Right ventricle myocardium superior (tissue), 1 donor: ENCODE measurements at regions not wholly inside any gene's neighbourhood (a gene's known extent, or its start where the extent isn't known, plus 50 kb on each side); places are given as distances from the start of the nearest gene placed in this dataset.
"Not testable (repeated sequence)": the region's sequence is repeated elsewhere in the genome, so short reads cannot be mapped to it uniquely, and the experiment has no call there.

Experiments used
- ATAC-seq: fragments of 200-7000 bp; cut with Tn5 transposase; one replicate; pipeline ENCODE4 v1.9.1; 2020; ENCODE audit warnings: mild to moderate bottlenecking; ENCODE audit not compliant: poor library complexity
- DNase-seq: peaks from one replicate; pipeline ENCODE4 v3.0.0-alpha.2; 2020
- intact Hi-C: fragments of 100-400 bp; cut with DNase I; formaldehyde crosslinking; loops from one replicate; pipeline ENCODE4 v1.11.2; 2022
- donor health status: DM: no; HTN: yes; CAD: no; lungs with severe emphysema.

DNA sequence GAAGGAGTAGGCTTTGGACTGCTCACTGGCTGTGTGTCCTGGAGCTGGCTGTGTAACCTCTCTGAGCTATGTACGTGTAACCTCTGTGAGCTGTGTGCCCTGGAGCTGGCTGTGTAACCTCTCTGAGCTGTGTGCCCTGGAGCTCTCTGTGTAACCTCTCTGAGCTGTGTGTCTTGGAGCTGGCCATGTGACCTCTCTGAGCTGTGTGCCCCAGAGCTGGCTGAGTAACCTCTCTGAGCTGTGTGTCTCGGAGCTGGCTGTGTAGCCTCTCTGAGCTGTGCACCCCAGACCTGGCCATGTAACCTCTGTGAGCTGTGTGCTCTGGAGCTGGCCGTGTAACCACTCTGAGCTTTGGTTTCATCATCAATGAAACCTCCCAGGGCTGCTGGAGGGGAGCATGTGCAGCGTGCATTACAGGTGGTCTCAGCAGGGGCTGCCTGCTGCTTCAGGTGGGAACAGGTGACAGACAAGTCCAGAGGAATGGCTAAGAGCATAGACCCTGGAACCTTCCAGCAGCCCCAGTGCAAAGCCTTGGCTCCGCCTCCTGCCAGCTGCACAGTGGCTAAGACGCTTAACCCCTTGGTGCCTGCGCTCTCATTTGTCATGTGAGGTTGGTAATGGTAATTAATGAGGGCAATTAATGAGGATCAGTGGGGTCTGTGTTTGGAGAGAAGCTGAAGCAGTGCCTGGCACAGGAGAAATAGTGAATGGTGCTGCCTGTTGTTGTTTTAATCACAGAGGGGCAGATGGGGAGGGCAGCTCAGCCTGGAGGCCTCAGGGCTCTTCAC lies 86.7 kb downstream of the KATNIP start:
- intact Hi-C loops, result loop anchor here (10.0 kb wide), 1 partner anchor 228 kb away; no protein-coding TSS in a partner anchor

GRCh38 chr16:27638833-27639560 lies 89.1 kb downstream of the KATNIP start:
- DNase-seq (no peak), ATAC-seq (no peak)
- intact Hi-C loops, result loop anchor here (10.0 kb wide), 1 partner anchor 226 kb away; no protein-coding TSS in a partner anchor

More for the DNA sequence above, 86.7 kb downstream of the KATNIP start:
- no peak for DNase-seq
- ATAC-seq, result no peak

DNA sequence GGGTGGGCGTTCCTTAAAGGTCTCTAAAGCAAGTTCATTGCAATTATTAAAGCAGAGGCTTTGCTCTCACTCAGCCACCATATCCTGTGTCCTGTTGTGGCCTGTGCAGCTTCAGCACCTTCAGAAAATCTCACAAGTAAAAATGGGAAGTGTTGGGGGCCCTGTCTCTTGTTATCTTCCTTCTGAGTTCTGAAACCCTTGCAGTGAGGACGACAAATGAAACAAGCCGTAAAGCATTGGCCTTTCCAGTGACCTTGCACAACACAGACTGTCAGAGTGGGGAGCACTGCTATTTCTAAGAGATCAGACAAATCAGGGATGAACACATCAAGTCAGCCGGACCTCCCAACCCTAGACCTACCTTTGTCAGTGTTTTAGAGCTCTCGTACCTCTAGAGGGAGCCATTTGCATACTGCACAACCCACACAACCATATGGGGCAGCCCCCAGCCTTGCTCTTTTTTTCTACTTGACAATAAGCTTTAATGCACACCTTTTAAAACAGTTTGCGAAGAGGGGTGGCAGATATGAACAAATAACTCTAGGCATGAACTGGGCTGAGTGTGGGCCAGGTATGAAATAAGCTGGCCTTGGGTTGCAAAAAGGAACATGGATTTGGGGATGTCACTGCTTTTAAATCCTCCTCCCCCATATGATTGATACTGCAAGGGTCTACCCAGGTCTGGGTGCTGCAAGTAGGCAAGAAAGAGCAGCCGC lies 89.8 kb downstream of the KATNIP start:
- intact Hi-C loops, result loop anchor here (10.0 kb wide), 2 partner anchors 225 to 425 kb away; partner anchors contain the start of gene GSG1L
- ATAC-seq (peak; percentile 88), DNase-seq (no peak)

DNA sequence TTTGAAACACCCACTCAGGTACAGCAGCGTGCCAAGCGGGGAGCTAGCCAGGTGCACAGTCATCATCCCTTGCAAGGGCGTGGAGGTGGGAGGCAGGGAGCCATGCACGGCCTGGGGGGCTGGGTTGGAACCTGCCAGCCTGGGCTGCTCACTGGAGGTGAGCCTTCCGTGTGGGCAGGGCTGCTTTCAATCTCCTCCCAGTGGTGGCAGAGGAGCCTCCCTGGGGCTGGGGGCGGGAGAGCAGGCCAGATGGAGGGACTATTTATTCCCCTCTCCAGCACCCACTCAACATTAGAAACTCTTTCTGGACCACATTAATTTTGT lies 90.3 kb downstream of the KATNIP start:
- DNase-seq (no peak), ATAC-seq (no peak)
- intact Hi-C loops, result loop anchor here (10.0 kb wide), 1 partner anchor 425 kb away; the partner anchor contains the start of gene GSG1L

DNA sequence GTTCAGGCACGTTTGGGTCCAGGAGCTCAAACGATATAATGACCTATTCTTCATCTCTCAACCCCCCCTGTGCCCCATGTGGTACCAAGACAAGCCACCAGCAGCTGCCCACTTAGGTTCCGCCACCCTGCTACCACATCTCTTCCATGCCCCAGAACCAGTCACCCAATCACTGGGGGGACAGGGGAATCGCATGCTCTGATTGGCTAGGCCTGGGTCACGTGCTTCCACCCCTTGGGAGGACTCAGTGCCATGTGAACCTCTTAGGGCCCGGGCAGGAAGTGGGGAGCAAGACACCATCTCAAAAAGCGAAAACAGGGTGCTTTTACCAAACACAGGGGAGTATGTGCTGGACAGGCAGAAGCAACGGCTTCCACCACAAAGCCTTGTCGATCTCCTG lies 91.3 kb downstream of the KATNIP start:
- DNase-seq (no peak), ATAC-seq (no peak)
- intact Hi-C loops, result loop anchor here (10.0 kb wide), 1 partner anchor 424 kb away; the partner anchor contains the start of gene GSG1L

- not testable (repeated sequence) for ATAC-seq
These were observed 91.9 kb downstream of the KATNIP start for GRCh38 chr16:27641734-27642415.

DNA sequence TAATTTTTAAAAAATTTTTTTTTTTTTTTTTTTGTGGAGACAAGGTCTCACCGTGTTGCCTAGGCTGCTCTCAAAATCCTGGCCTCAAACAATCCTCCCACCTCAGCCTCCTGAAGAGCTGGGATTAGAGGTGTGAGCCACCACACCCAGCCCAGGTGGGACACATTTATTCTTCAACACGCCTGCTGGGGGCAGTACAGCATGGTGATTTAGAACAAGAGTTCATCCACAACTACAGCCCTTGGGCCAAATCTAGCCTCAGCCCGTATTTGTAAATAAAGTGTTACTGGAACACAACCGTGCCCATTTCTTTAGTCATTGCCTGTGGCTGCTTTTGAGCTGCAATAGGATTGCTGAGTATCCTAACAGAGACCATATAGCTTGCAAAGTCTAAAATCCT lies 92.8 kb downstream of the KATNIP start:
- ATAC-seq (no peak), DNase-seq (no peak)
- intact Hi-C loops, result loop anchor here (10.0 kb wide), 1 partner anchor 422 kb away; the partner anchor contains the start of gene GSG1L

More at GRCh38 chr16:27641734-27642415, 91.9 kb downstream of the KATNIP start:
- intact Hi-C loops, result loop anchor here (10.0 kb wide), 1 partner anchor 423 kb away; the partner anchor contains the start of gene GSG1L
- not testable (repeated sequence) for DNase-seq

DNA sequence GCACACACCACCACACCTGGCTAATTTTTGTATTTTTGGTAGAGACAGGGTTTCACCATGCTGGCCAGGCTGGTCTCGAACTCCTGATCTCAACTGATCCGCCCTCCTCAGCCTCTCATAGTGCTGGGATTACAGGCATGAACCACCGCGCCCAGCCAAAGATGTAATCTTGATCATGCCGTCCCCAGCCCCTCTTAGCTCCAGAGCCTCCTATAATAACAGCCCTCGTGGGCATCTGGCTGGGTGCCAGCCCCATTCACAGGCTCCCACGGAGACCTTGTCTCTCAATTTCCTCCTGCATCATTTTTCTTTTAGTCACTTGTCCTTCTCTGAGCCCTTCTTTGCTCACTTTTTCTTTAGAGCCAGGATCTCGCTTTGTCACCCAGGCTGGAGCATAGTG lies 94.2 kb downstream of the KATNIP start:
- no peak for ATAC-seq
- intact Hi-C loops, result loop anchor here (10.0 kb wide), 1 partner anchor 421 kb away; the partner anchor contains the start of gene GSG1L
- no peak for DNase-seq

GRCh38 chr16:27645396-27645795 lies 95.5 kb downstream of the KATNIP start:
- DNase-seq (no peak), ATAC-seq (no peak)
- intact Hi-C loops, result loop anchor here (10.0 kb wide), 1 partner anchor 419 kb away; the partner anchor contains the start of gene GSG1L

DNA sequence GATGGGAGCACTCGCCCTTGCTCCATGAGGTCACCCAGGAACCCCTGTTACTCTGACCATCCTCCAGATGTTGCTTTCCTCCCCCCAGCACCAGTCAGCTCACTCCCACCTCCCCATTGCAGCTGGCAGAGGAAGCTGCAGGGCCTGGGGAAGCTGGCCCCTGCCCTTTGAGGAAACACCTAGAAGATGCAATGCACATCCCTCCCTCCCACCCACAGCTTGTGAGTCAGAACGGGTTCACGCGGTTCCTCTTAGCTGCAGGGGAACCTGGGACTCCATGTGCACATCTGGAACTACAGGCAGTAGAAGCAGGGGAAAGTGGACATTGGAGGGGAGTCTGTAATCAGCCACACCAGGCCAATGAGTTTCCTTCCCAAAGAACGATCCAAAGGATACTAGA lies 96.9 kb downstream of the KATNIP start:
- intact Hi-C loops, result loop anchor here (10.0 kb wide), 1 partner anchor 418 kb away; the partner anchor contains the start of gene GSG1L
- no peak for DNase-seq
- ATAC-seq, result no peak

- intact Hi-C loops, result loop anchor here (10.0 kb wide), 1 partner anchor 416 kb away; the partner anchor contains the start of gene GSG1L
- ATAC-seq, result no peak
These were observed 99.1 kb downstream of the KATNIP start for GRCh38 chr16:27649021-27649420.

GRCh38 chr16:27650073-27650701 lies 100.2 kb downstream of the KATNIP start:
- peak; percentile 61 for ATAC-seq
- intact Hi-C loops, result no loop called here
- no peak for DNase-seq

More at GRCh38 chr16:27649021-27649420, 99.1 kb downstream of the KATNIP start:
- no peak for DNase-seq

- DNase-seq (no peak), ATAC-seq (no peak)
- intact Hi-C loops, result no loop called here
These were observed 101.4 kb downstream of the KATNIP start for GRCh38 chr16:27651301-27651700.

GRCh38 chr16:27657811-27658210 lies 107.9 kb downstream of the KATNIP start:
- ATAC-seq (no peak), DNase-seq (no peak)
- intact Hi-C loops, result no loop called here

- intact Hi-C loops, result no loop called here
These were observed 110.6 kb downstream of the KATNIP start for GRCh38 chr16:27660507-27660906.

DNA sequence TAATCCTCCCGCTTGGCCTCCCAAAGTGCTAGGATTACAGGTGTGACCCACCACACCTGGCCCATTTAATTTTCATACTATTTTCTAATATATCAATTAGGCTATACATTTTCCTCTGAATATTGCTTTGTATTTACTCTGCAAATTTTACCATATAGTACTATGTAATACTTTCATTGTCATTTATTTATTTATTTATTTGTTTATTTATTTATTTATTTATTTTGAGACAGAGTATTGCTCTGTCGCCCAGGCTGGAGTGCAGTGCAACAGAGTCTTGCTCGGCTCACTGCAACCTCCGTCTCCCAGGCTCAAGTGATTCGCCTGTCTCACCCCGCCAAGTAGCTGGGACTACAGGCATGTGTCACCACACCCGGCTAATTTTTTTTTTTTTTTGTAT lies 113.3 kb downstream of the KATNIP start:
- DNase-seq, ATAC-seq, intact Hi-C loops: not testable (repeated sequence)

More at GRCh38 chr16:27660507-27660906, 110.6 kb downstream of the KATNIP start:
- DNase-seq (no peak), ATAC-seq (no peak)

GRCh38 chr16:27665881-27666280 lies 115.9 kb downstream of the KATNIP start:
- DNase-seq (no peak), ATAC-seq (no peak)
- intact Hi-C loops, result no loop called here
